ENCODE measurements at regions not wholly inside any gene's neighbourhood (a gene's known extent, or its start where the extent isn't known, plus 50 kb on each side); places are given as distances from the start of the nearest gene placed in this dataset.

GRCh38 chr18:39846265-39846664 lies 2108.8 kb upstream of the PIK3C3 start:
- H3K4me1 ChIP-seq (ENCODE audit: control insufficient read depth in 4 of 4, insufficient read depth in 4 of 4, low read length in 3 of 4) = peaks cover 0 to 6% (median 0%) of the 10 kb centered on the region in 4 donors
- no peak overlapping the region for H3K4me3 ChIP-seq (ENCODE audit: low read depth in 1 of 3, low read length in 3 of 3)
- 80% methylated on average over 5 of the region's 5 CpGs for WGBS
- H3K27me3 ChIP-seq (ENCODE audit: control insufficient read depth in 4 of 4, insufficient read depth in 4 of 4, low read length in 3 of 4) = no peaks in the 10 kb centered on the region
- TF ChIP-seq RAD21 (IDR thresholded peaks at IDR 0.05) (no peak), RXRA (IDR thresholded peaks at IDR 0.05) (no peak), JUND (IDR thresholded peaks at IDR 0.05) (no peak)
- H3K9ac ChIP-seq (ENCODE audit: low read depth in 1 of 2, low read length in 2 of 2) = no peak overlapping the region
- H3K36me3 ChIP-seq (ENCODE audit: control insufficient read depth in 4 of 4, insufficient read depth in 3 of 4, low read depth in 1 of 4, low read length in 3 of 4) = no peaks in the 10 kb centered on the region
- H3K27ac ChIP-seq (ENCODE audit: low read depth in 1 of 2, low read length in 2 of 2) = no peak overlapping the region
- DNase-seq (ENCODE audit: low spot score) = no peak
- H3K9me3 ChIP-seq (ENCODE audit: control insufficient read depth in 4 of 4, low read length in 3 of 4) = no peaks in the 10 kb centered on the region

- H3K36me3 ChIP-seq (ENCODE audit: control insufficient read depth in 4 of 4, insufficient read depth in 3 of 4, low read depth in 1 of 4, low read length in 3 of 4) = no peaks in the 10 kb centered on the region
- H3K9ac ChIP-seq (ENCODE audit: low read depth in 1 of 2, low read length in 2 of 2) = no peak overlapping the region
- peaks cover 0 to 6% (median 0%) of the 10 kb centered on the region in 4 donors for H3K4me1 ChIP-seq (ENCODE audit: control insufficient read depth in 4 of 4, insufficient read depth in 4 of 4, low read length in 3 of 4)
- H3K27ac ChIP-seq (ENCODE audit: low read depth in 1 of 2, low read length in 2 of 2) = no peak overlapping the region
- TF ChIP-seq RXRA (IDR thresholded peaks at IDR 0.05) (no peak), MAX (IDR thresholded peaks at IDR 0.05) (no peak), FOXA2 (IDR thresholded peaks at IDR 0.05) (no peak), TAF1 (conservative IDR thresholded peaks at IDR 0.05) (no peak), RAD21 (IDR thresholded peaks at IDR 0.05) (no peak), ZBTB33 (IDR thresholded peaks at IDR 0.05) (no peak)
- no peaks in the 10 kb centered on the region for H3K9me3 ChIP-seq (ENCODE audit: control insufficient read depth in 4 of 4, low read length in 3 of 4)
- H3K4me3 ChIP-seq (ENCODE audit: low read depth in 1 of 3, low read length in 3 of 3) = no peak overlapping the region
- no peaks in the 10 kb centered on the region for H3K27me3 ChIP-seq (ENCODE audit: control insufficient read depth in 4 of 4, insufficient read depth in 4 of 4, low read length in 3 of 4)
- 66% methylated on average over 1 of the region's 1 CpG for WGBS
- no peak for DNase-seq (ENCODE audit: low spot score)
These were observed 2109.4 kb upstream of the PIK3C3 start for GRCh38 chr18:39845631-39846030.

- H3K4me3 ChIP-seq (ENCODE audit: low read depth in 1 of 3, low read length in 3 of 3) = no peak overlapping the region
- TF ChIP-seq YY1 (IDR thresholded peaks at IDR 0.05) (no peak), GABPA (IDR thresholded peaks at IDR 0.05 in 1 of 2, conservative IDR thresholded peaks at IDR 0.05 in 1 of 2) (no peak), EGR1 (IDR thresholded peaks at IDR 0.05; ENCODE audit: low read depth in 2 of 2) (no peak), FOXA2 (IDR thresholded peaks at IDR 0.05) (no peak), RXRA (IDR thresholded peaks at IDR 0.05) (no peak)
- DNase-seq (ENCODE audit: low spot score) = no peak
- H3K36me3 ChIP-seq (ENCODE audit: control insufficient read depth in 4 of 4, insufficient read depth in 3 of 4, low read depth in 1 of 4, low read length in 3 of 4) = no peaks in the 10 kb centered on the region
- H3K9me3 ChIP-seq (ENCODE audit: control insufficient read depth in 4 of 4, low read length in 3 of 4) = no peaks in the 10 kb centered on the region
- 55% methylated on average over 2 of the region's 2 CpGs for WGBS
- H3K4me1 ChIP-seq (ENCODE audit: control insufficient read depth in 4 of 4, insufficient read depth in 4 of 4, low read length in 3 of 4) = peaks cover 0 to 6% (median 0%) of the 10 kb centered on the region in 4 donors
- no peaks in the 10 kb centered on the region for H3K27me3 ChIP-seq (ENCODE audit: control insufficient read depth in 4 of 4, insufficient read depth in 4 of 4, low read length in 3 of 4)
- H3K27ac ChIP-seq (ENCODE audit: low read depth in 1 of 2, low read length in 2 of 2) = no peak overlapping the region
- no peak overlapping the region for H3K9ac ChIP-seq (ENCODE audit: low read depth in 1 of 2, low read length in 2 of 2)
These were observed 2109.9 kb upstream of the PIK3C3 start for GRCh38 chr18:39845106-39845505.

- no peaks in the 10 kb centered on the region for H3K36me3 ChIP-seq (ENCODE audit: control insufficient read depth in 4 of 4, insufficient read depth in 3 of 4, low read depth in 1 of 4, low read length in 3 of 4)
- H3K27ac ChIP-seq (ENCODE audit: low read depth in 1 of 2, low read length in 2 of 2) = no peak overlapping the region
- TF ChIP-seq GABPA (IDR thresholded peaks at IDR 0.05 in 1 of 2, conservative IDR thresholded peaks at IDR 0.05 in 1 of 2) = no peak
- TF ChIP-seq ZBTB33 (IDR thresholded peaks at IDR 0.05) = no peak
- no peak for TF ChIP-seq NR2F2 (IDR thresholded peaks at IDR 0.05)
- TF ChIP-seq HNF4A (conservative IDR thresholded peaks at IDR 0.05) = no peak
- TF ChIP-seq CTCF (IDR thresholded peaks at IDR 0.05; ENCODE audit: low read depth, low read length, missing input control) = no peak
- TF ChIP-seq YY1 (IDR thresholded peaks at IDR 0.05) = no peak
- TF ChIP-seq RXRA (IDR thresholded peaks at IDR 0.05) = no peak
- TF ChIP-seq HNF4G (IDR thresholded peaks at IDR 0.05) = no peak
- TF ChIP-seq EGR1 (IDR thresholded peaks at IDR 0.05; ENCODE audit: low read depth in 2 of 2) = no peak
- no peak for TF ChIP-seq MAX (IDR thresholded peaks at IDR 0.05)
- TF ChIP-seq JUND (IDR thresholded peaks at IDR 0.05) = no peak
- TF ChIP-seq FOXA1 (IDR thresholded peaks at IDR 0.05) = no peak
- TF ChIP-seq RAD21 (IDR thresholded peaks at IDR 0.05) = no peak
- TF ChIP-seq SP1 (IDR thresholded peaks at IDR 0.05) = no peak
- TF ChIP-seq TAF1 (conservative IDR thresholded peaks at IDR 0.05) = no peak
- TF ChIP-seq ATF3 (IDR thresholded peaks at IDR 0.05) = no peak
These were observed 2111.5 kb upstream of the PIK3C3 start for GRCh38 chr18:39843546-39843945.

More at GRCh38 chr18:39843546-39843945, 2111.5 kb upstream of the PIK3C3 start:
- WGBS = 63% methylated on average over 4 of the region's 4 CpGs
- no peaks in the 10 kb centered on the region for H3K9me3 ChIP-seq (ENCODE audit: control insufficient read depth in 4 of 4, low read length in 3 of 4)
- no peak overlapping the region for H3K4me3 ChIP-seq (ENCODE audit: low read depth in 1 of 3, low read length in 3 of 3)
- no peaks in the 10 kb centered on the region for H3K27me3 ChIP-seq (ENCODE audit: control insufficient read depth in 4 of 4, insufficient read depth in 4 of 4, low read length in 3 of 4)
- H3K4me1 ChIP-seq (ENCODE audit: control insufficient read depth in 4 of 4, insufficient read depth in 4 of 4, low read length in 3 of 4) = peaks cover 0 to 6% (median 0%) of the 10 kb centered on the region in 4 donors
- no peak for DNase-seq (ENCODE audit: low spot score)
- H3K9ac ChIP-seq (ENCODE audit: low read depth in 1 of 2, low read length in 2 of 2) = no peak overlapping the region

Data from liver (tissue), 8 donors.